Thyroid gland (tissue), 4 donors: ENCODE measurements at regions not wholly inside any gene's neighbourhood (a gene's known extent, or its start where the extent isn't known, plus 50 kb on each side); places are given as distances from the start of the nearest gene placed in this dataset.

Experiments used
- CTCF ChIP-seq, 6 experiments: fragments of 200-600 bp in 3 of 6; fragments of 450-650 bp in 3 of 6; sonication (generic) in 3 of 6; IDR thresholded peaks; one replicate each; pipeline ENCODE4 v1.5.1; 2016 to 2019; ENCODE audit warnings: antibody characterized with exemption in 6 of 6, mild to moderate bottlenecking in 2 of 6, inconsistent platforms in 1 of 6, moderate library complexity in 1 of 6
- POLR2A ChIP-seq, 2 donors: fragments of 450-650 bp; IDR thresholded peaks; one replicate each; pipeline ENCODE4 v1.6.1; 2017; ENCODE audit warnings: antibody characterized with exemption in 2 of 2, mild to moderate bottlenecking in 2 of 2, moderate library complexity in 1 of 2

- no peak for TF ChIP-seq CTCF (IDR thresholded peaks at IDR 0.05)
- TF ChIP-seq POLR2A (IDR thresholded peaks at IDR 0.05), result no peak
These were observed 68.4 kb upstream of the SORL1 start for GRCh38 chr11:121383716-121384115.
